ENCODE measurements at regions not wholly inside any gene's neighbourhood (a gene's known extent, or its start where the extent isn't known, plus 50 kb on each side); places are given as distances from the start of the nearest gene placed in this dataset.

GRCh38 chr4:175947117-175947722 lies 118.4 kb upstream of the WDR17 start:
- peak; percentile 32 for DNase-seq (ENCODE audit: low spot score)

- DNase-seq (ENCODE audit: low spot score) = peak; percentile 35
Observed at GRCh38 chr4:175951794-175952193, 113.8 kb upstream of the WDR17 start.

- DNase-seq (ENCODE audit: low spot score) = no peak
Observed at GRCh38 chr4:175953116-175953515, 112.5 kb upstream of the WDR17 start.

DNA sequence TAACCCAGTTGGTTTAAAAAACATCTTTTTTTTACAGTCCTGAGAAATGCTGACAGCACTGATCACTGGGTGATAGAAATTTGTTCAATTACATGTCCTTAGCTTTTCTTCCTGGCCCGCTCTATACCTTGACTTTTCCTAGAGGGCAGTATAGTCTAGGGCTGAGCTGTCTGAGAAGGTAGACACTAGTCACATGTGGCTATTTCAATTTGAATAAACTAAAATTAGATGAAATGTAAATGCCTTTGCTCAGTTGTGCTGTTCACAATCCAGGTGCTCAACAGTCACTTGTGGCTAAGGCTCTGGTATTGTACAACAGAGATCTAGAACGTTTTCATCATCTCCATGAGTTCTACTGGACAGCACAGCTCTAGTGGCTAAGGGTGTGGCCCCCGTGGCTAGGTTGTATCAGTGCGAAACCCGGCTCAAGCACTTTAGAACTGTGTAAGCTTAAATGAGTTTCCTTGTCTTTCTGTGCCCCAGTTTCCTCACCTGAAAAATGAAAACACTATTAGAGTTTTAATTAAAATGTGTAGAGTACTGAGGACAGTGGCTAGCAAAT lies 111.6 kb upstream of the WDR17 start:
- DNase-seq (ENCODE audit: low spot score) = no peak

DNA sequence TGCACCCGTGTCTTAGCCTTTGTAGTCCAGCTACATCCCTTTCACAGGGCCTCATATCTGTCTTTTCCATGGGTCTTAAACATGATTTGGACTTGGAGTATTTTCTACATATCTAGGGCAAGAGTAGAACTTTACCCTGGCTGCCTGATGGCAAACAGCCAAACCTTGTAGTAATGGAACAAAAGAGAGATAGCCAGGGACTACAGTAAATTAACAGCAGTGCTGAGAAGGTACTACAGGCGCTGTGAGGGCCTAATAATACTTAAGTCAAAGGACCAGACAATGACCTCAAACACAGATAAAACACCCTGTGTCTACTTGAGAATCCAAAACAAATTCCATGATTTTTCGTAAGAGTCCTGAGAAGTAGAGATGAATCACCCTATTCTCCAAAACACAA lies 111.0 kb upstream of the WDR17 start:
- no peak for DNase-seq (ENCODE audit: low spot score)

DNA sequence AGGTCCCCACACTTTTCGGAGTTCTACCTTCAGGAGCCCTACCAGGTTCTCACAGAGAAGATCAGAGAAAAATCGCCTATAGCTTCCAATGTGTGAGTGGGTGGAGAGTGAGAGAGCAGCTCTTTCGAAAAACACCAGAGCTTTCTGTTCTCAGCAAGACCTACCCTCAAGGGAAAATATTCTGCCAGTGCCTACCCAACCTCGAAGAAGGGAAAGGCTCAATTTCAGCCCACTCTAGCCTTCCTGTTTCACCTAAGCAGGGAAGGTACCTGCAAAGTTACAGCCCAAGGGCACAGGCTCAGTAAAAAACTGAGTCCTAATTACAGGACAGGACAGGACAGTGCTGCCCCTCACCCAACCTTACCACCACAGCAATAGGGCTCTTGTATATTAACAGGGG lies 104.0 kb upstream of the WDR17 start:
- no peak for DNase-seq (ENCODE audit: low spot score)

DNA sequence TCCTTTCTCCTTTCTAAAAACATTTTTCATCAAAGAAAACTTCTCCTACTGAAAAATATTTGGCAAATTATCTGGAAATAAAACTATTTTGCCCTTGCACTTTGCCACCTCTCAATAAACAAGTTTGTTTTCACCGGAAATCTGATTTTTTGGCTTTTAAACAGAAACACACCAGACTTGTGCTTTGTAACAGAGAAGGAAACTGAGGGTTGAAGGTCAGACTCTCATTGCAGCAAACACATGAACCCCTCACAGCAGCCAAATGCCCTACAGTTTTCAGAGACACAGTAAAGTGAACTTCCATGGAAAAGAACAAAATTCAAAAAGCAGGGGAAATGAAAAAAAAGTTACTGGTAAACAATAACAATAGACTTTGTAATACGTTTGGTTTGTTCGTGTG lies 95.6 kb upstream of the WDR17 start:
- no peak for DNase-seq (ENCODE audit: low spot score)

GRCh38 chr4:175970724-175971123 lies 94.9 kb upstream of the WDR17 start:
- no peak for DNase-seq (ENCODE audit: low spot score)

DNA sequence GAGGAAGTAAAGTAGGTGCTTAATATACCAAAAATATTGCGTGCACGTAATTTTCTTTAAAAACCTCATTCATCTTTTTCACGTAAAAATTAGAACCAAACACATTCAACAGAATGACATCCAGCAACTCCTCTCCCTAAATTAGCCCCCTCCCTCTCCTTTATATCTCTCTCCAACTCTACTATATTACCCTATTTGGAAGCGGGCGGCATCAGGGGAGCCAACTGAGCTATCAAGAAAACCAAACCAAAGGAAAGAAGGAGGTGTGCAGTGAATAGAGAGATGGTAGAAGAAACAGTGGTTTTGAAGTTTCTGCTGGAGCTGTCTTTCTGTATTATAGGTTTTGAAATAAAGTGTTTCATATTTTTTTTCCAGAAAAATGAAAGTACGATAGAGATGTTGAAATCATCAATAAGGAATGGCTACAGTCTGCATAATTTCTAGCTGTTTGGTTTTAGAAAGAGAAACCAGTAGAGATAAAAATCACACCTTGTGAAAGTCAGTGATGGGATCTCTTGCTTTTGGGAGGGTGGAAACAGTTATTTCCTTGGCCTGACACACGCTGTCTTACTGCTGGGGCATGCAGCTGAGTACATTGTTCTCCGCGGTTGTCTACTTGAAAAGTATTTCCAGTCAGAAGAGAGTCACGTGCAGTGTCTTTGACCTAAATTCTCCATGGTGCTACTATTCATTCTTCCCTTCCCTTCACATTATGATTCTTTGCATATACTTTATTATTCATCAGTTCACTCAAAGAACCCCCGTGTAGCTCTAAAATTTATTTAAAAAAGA lies 94.1 kb upstream of the WDR17 start:
- DNase-seq (ENCODE audit: low spot score) = no peak

GRCh38 chr4:175973027-175973923 lies 92.4 kb upstream of the WDR17 start:
- no peak for DNase-seq (ENCODE audit: low spot score)

DNA sequence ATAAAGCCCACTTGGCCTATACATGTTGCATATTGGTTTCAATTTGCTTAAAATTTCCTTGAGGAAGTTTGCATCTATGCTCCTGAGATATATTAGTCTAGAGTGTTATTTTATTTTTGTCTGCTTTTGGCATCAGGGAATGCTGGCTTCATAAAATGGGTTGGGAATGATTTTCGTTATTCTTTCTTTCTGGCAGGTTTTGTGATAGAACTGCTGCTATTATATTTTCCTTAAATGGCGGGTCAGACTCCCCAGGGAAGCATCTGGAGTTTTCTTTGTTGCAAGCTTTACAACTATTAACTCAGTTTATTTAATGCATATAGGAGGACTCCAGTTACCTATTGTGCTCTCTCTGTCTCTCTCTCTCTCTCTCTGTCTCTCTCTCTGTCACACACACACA lies 82.0 kb upstream of the WDR17 start:
- no peak for DNase-seq (ENCODE audit: low spot score)

- no peak for DNase-seq (ENCODE audit: low spot score)
Observed at GRCh38 chr4:175986668-175987067, 79.0 kb upstream of the WDR17 start.

DNA sequence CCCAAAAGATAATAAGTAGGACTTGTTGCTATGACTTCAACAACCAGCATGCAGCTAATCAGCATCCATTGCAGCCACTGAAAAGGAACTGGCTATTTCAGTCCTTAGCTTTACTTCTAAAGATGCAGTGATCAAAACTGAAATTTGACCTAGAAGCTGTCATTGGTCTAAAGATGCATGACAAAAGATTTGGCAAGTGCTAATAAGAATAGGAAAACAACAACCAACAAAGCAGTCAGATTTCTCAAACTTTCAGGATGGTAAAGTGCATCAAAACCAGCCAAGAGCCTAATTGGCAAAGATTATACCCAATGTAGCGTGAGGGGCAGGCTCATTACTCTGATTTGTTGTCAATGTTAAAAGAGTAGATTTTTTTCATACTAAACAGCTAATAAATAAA lies 77.1 kb upstream of the WDR17 start:
- no peak for DNase-seq (ENCODE audit: low spot score)

GRCh38 chr4:175996206-175996605 lies 69.4 kb upstream of the WDR17 start:
- no peak for DNase-seq (ENCODE audit: low spot score)

DNA sequence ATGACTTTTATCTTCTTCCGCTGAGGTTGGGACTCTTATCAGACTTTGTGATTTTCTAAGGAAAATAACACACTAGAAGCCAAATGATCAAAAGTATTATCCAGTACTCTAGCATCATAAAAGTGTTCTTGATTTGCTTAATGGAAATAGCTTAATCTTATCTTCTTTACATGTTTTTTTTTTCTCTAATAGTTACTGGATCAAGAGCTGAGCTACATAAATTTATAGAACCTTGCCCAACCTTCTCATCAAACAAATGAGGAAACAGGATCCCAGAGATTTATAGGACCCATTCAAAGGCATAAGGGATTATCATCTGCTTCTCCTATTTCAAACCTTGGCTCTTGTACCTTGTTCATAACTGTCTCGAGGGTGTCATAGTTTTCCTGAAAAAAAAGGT lies 68.3 kb upstream of the WDR17 start:
- DNase-seq (ENCODE audit: low spot score) = no peak

DNA sequence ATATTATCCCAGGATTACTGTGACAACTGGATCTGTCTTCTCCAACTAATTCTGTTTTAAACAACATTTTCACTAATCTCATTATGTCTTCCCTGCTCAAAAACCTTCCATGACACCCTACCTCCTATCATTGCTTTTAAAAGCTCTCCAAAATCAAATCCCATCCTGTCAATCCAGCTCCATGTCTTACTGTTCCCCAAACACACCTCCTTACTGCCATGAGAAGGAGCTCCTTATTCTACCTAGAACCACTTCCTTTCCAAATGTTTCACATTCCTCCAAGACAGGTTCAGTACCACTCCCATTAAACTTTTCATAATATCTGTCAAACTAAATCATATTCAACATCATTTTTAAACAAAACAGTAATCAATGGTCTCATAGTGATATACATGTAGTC lies 66.9 kb upstream of the WDR17 start:
- DNase-seq (ENCODE audit: low spot score) = no peak

GRCh38 chr4:175999944-176000343 lies 65.7 kb upstream of the WDR17 start:
- no peak for DNase-seq (ENCODE audit: low spot score)

DNA sequence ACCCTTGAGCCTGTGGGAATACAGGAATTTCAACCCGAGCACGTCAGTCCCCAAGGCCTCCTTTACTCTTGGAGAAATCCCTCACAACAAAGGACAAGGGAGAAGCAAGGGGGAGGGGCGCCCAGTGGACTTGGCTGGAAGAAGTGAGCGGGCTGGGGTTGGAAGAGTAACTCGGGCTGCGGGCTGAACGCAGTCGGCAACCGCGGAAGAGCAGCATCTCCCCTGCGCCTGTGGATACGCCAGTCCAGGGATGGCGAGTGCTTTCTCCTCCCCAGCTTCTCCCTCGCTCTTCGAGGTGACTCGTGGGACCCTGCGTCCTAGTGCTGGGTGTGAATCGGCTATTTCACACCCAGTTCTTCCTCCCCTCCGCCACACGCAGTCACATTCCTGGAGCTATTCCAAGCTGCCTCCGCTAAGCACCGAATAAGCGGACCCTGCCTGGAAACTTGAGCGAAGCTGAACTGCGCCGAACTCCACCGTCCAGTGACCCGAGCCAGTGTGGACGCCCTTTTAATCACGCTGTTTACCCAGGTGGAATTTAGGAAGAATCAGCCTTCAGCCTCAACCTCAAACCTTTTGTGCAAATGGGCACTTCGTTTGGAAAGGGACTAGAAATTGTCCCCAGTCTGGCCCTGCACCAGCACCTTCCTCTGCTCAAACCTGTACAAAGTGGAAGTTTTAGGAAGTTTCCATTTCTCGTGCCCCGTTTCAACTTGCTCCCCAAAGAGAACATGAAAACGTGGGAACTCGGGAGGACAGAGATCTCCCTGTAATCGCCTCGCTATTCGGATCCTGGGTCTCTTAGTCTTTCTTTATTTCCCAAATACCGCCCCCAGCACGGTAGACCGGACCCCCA lies 64.3 kb upstream of the WDR17 start:
- DNase-seq (ENCODE audit: low spot score) = no peak

- no peak for DNase-seq (ENCODE audit: low spot score)
Observed at GRCh38 chr4:176002007-176002613, 63.5 kb upstream of the WDR17 start.

- no peak for DNase-seq (ENCODE audit: low spot score)
Observed at GRCh38 chr4:176005766-176006165, 59.9 kb upstream of the WDR17 start.

- DNase-seq (ENCODE audit: low spot score) = no peak
Observed at GRCh38 chr4:176009254-176009653, 56.4 kb upstream of the WDR17 start.

Data from LoVo (cell line).